Testis (tissue), 2 donors: ENCODE measurements at regions not wholly inside any gene's neighbourhood (a gene's known extent, or its start where the extent isn't known, plus 50 kb on each side); places are given as distances from the start of the nearest gene placed in this dataset.

Source experiments
- CTCF ChIP-seq, 3 experiments: fragments of 450-650 bp in 2 of 3; fragments of 200-600 bp in 1 of 3; sonication (generic) in 1 of 3; IDR thresholded peaks; one replicate each; pipeline ENCODE4 v1.5.1; 2016 to 2019; ENCODE audit warnings: antibody characterized with exemption in 3 of 3, mild to moderate bottlenecking in 2 of 3, moderate library complexity in 1 of 3
- POLR2A ChIP-seq: fragments of 450-650 bp; IDR thresholded peaks from one replicate; pipeline ENCODE4 v1.6.1; 2017; ENCODE audit warnings: antibody characterized with exemption, mild to moderate bottlenecking, moderate library complexity

GRCh38 chr5:2381861-2382260 lies 369.6 kb downstream of the IRX2 start:
- no peak for TF ChIP-seq CTCF (IDR thresholded peaks at IDR 0.05)
- no peak for TF ChIP-seq POLR2A
